Stomach (tissue), 4 donors: ENCODE measurements at regions not wholly inside any gene's neighbourhood (a gene's known extent, or its start where the extent isn't known, plus 50 kb on each side); places are given as distances from the start of the nearest gene placed in this dataset.

Experiments
- CTCF ChIP-seq, 7 experiments: fragments of 450-650 bp in 4 of 7; fragments of 200-600 bp in 3 of 7; sonication (generic) in 3 of 7; IDR thresholded peaks; one replicate each; pipeline ENCODE4 v1.5.1; 2016 to 2019; ENCODE audit warnings: antibody characterized with exemption in 7 of 7, control low read depth in 2 of 7, mild to moderate bottlenecking in 1 of 7
- EP300 ChIP-seq: sonication (generic); formaldehyde crosslinking; IDR thresholded peaks from one replicate; pipeline ENCODE4 v1.6.1; 2017; ENCODE audit warnings: antibody characterized with exemption
- POLR2A ChIP-seq, 4 donors: fragments of 450-650 bp; IDR thresholded peaks; one replicate each; pipeline ENCODE4 v1.6.1; 2016; ENCODE audit warnings: antibody characterized with exemption in 4 of 4, control low read depth in 2 of 4, mild to moderate bottlenecking in 1 of 4, moderate library complexity in 1 of 4
- POLR2AphosphoS5 ChIP-seq, 3 donors: sonication (generic); formaldehyde crosslinking; IDR thresholded peaks; one replicate each; pipeline ENCODE4 v1.6.1; 2016; ENCODE audit warnings: antibody characterized with exemption in 3 of 3

- TF ChIP-seq CTCF (IDR thresholded peaks at IDR 0.05) (no peak), POLR2A (IDR thresholded peaks at IDR 0.05) (no peak), EP300 (no peak), POLR2AphosphoS5 (IDR thresholded peaks at IDR 0.05) (no peak)
These were observed 133.1 kb upstream of the ARID2 start for GRCh38 chr12:45596366-45596765.
